GM12875 (cell line): ENCODE measurements at regions not wholly inside any gene's neighbourhood (a gene's known extent, or its start where the extent isn't known, plus 50 kb on each side); places are given as distances from the start of the nearest gene placed in this dataset.
"Not testable (repeated sequence)": the region's sequence is repeated elsewhere in the genome, so short reads cannot be mapped to it uniquely, and the experiment has no call there.

Experiments used
- H3K4me3 ChIP-seq: one replicate; pipeline ENCODE4 v1.5.1; 2011; ENCODE audit warnings: low read depth, low read length, control low read depth
- TF ChIP-seq, protein P1 (sequence below): IDR thresholded peaks from 2 replicates; pipeline ENCODE4 v1.5.1; 2011; ENCODE audit warnings: low read depth, mild to moderate bottlenecking, control low read depth, inconsistent platforms, low read length, moderate library complexity, borderline replicate concordance; ENCODE audit not compliant: insufficient read depth

DNA sequence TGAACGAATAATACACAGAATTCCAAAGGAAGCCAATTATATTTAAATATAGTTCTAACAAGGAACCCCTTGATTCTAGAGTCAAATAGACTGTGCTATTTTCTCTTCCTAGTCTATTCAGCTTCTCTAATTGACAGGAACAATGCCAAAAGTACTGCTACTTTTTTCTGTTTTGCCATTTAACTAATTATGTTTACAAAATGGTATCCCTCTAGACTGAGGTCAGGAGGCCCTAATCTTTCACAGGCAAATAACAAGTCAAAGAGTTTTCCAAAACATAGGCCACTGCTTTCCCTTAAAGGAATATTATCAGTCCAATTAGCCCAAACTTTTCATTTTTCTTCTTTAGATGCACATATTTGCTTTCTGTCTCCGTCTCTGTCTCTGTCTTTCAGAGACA is 539.3 kb downstream of the RFPL4B start:
- H3K4me3 ChIP-seq = no peak overlapping the region
- TF ChIP-seq, protein P1, sequence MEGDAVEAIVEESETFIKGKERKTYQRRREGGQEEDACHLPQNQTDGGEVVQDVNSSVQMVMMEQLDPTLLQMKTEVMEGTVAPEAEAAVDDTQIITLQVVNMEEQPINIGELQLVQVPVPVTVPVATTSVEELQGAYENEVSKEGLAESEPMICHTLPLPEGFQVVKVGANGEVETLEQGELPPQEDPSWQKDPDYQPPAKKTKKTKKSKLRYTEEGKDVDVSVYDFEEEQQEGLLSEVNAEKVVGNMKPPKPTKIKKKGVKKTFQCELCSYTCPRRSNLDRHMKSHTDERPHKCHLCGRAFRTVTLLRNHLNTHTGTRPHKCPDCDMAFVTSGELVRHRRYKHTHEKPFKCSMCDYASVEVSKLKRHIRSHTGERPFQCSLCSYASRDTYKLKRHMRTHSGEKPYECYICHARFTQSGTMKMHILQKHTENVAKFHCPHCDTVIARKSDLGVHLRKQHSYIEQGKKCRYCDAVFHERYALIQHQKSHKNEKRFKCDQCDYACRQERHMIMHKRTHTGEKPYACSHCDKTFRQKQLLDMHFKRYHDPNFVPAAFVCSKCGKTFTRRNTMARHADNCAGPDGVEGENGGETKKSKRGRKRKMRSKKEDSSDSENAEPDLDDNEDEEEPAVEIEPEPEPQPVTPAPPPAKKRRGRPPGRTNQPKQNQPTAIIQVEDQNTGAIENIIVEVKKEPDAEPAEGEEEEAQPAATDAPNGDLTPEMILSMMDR = no peak

DNA sequence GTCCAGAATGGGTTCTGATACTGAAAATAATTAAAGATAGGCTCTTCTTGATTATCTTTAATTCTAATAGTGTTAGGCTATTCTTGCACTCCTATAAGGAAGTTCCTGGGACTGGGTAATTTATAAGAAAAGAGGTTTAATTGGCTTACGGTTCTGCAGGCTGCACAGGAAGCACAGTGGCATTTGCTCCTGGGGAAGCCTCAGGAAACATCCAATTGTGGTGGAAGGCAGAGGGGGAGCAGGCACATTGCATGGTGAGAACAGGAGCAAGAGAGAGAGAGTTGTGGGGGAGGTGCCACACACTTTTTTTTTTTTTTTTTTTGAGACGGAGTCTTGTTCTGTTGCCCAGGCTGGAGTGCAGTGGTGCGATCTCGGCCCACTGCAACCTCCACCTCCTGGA is 540.3 kb downstream of the RFPL4B start:
- H3K4me3 ChIP-seq = not testable (repeated sequence)

DNA sequence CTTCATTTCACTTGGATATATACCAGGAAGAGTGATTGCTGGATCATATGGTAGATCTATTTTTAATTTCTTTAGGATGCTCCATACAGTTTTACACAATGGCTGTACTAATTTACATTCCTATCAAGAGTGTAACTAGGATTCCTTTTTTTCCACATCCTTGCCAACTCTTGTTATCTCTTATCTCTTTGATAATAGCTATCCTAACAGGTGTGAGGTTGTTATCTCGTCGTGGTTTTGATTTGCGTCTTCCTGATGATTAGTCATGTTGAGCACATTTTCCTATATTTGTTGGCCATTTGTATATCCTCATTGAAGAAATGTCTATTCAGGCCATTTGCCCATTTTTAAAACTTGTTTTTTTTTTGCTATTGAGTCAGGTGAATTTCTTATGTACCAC is 552.4 kb downstream of the RFPL4B start:
- TF ChIP-seq, protein P1 = no peak

DNA sequence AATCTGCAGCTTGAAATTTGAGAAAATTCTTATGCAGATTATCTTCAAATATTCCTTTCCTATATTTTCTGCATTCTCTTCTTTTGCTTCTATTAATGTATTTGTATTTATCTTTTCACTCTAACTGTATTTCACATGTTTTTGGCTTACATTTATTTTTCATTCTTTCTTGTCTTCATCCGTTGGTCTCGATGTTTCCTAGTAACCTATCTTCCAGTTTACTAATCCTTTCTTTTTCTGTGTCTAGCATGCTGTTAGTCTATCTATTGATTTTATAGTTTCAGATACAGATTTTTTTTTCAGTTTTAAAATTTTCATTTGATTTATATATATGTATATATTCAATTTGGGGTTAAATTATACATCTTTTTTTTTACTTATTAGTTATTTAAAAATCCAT is 556.2 kb downstream of the RFPL4B start:
- TF ChIP-seq, protein P1 = no peak
- no peak overlapping the region for H3K4me3 ChIP-seq

More for the DNA sequence above, 552.4 kb downstream of the RFPL4B start:
- H3K4me3 ChIP-seq = no peak overlapping the region

DNA sequence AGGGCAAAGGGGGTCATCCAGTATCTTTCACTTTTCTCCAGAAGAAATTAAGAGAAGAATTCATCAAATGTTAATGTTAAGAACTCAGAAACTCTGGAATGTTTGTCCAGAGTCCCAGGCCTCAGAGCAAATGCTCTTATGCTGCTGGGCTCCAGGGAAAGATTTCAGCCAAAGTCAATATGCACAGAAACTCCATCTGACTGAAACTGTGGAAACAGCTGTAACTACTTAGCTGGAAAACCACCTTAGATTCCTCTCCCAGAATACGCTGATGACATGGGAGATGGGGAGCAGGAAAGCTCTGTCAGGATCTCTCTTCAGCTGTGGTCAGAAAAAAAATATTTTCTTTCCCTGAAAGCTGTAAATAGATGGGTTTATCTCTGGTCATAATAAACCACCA is 559.6 kb downstream of the RFPL4B start:
- H3K4me3 ChIP-seq = no peak overlapping the region
- TF ChIP-seq, protein P1 = no peak

DNA sequence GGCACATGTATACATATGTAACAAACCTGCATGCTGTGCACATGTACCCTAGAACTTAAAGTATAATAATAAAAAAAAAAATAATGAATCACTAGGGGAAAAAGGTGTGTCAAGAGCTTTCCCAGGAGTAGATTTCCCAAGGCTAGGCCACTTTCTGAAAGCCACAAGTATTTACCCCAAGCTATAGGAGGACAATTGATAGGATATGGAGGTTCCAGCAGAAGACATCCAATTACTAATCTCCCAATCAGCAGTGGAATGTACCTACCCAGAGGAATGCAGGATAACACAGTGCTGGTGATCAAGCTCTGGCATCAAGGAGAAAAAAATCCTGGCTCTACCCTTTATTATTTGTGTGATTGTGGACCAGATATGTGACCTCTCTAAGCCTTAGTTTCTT is 562.7 kb downstream of the RFPL4B start:
- TF ChIP-seq, protein P1 = no peak
- no peak overlapping the region for H3K4me3 ChIP-seq

DNA sequence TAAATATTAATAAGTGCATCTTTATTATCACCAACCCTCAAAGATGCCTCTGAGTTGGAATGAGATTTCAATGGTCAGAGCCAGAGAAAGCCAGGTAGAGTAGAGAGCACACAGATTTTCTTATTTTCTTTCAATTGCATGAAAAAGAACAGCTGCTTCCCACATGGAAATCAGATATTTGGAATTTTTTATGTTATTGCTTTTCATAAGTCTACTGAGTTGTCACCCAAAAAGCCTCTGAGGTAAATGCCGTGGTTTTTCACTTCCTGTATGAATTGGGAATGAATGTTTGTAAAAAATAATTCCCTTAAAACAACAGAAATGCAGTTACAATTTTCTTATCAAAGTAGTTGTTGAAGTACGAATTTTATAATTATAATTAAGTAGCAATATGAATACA is 563.1 kb downstream of the RFPL4B start:
- TF ChIP-seq, protein P1 = no peak
- no peak overlapping the region for H3K4me3 ChIP-seq

DNA sequence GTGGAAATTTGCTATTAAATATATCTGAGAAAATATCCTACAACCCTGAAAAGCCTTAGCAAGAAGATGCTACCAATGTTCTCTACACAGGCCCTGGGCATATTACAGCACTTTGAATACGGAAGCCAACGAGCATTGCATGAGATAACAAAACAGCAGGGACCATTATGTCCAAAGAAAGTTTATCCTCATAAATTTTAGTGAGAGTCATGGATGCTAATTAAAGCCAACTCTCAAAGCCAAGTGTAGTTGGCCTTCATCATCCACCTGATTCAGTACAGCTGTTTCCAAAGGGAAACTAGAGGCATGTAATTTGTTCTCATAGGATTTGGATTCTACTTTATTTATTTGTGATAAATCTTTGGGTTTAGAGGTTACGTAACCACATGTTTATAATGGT is 564.8 kb downstream of the RFPL4B start:
- TF ChIP-seq, protein P1 = no peak
- H3K4me3 ChIP-seq = no peak overlapping the region
